Stomach (tissue), 8 donors: ENCODE measurements at regions not wholly inside any gene's neighbourhood (a gene's known extent, or its start where the extent isn't known, plus 50 kb on each side); places are given as distances from the start of the nearest gene placed in this dataset.

Source experiments
- DNase-seq, 2 donors: peaks; one replicate each; pipeline versions ENCODE4 v3.0.0 to v3.0.0-alpha.2; 2013 to 2019
- H3K27ac ChIP-seq, 5 donors: fragments of 200-600 bp in 4 of 5; sonication (generic) in 4 of 5; one replicate each; pipeline ENCODE4 v1.5.1; 2013 to 2019; ENCODE audit warnings: mild to moderate bottlenecking in 1 of 5, moderate library complexity in 1 of 5
- H3K27me3 ChIP-seq, 3 donors: fragments of 200-600 bp; sonication (generic); one replicate each; pipeline ENCODE4 v1.5.1; 2017 to 2019; ENCODE audit warnings: mixed run types in 1 of 3
- H3K36me3 ChIP-seq, 4 donors: fragments of 200-600 bp; sonication (generic); 1 replicate in 3 of 4; 2 replicates in 1 of 4; pipeline ENCODE4 v1.5.1; 2016 to 2019
- H3K4me1 ChIP-seq, 4 donors: fragments of 200-600 bp; sonication (generic); one replicate each; pipeline ENCODE4 v1.5.1; 2016 to 2019
- H3K4me3 ChIP-seq, 4 donors: fragments of 200-600 bp; sonication (generic) in 3 of 4; one replicate each; pipeline ENCODE4 v1.5.1; 2016 to 2019; ENCODE audit warnings: mild to moderate bottlenecking in 1 of 4
- H3K9me3 ChIP-seq, 4 donors: fragments of 200-600 bp; sonication (generic); one replicate each; pipeline ENCODE4 v1.5.1; 2016 to 2019
- CTCF ChIP-seq, 7 experiments: fragments of 450-650 bp in 4 of 7; fragments of 200-600 bp in 3 of 7; sonication (generic) in 3 of 7; IDR thresholded peaks; one replicate each; pipeline ENCODE4 v1.5.1; 2016 to 2019; ENCODE audit warnings: antibody characterized with exemption in 7 of 7, control low read depth in 2 of 7, mild to moderate bottlenecking in 1 of 7
- EP300 ChIP-seq: sonication (generic); formaldehyde crosslinking; IDR thresholded peaks from one replicate; pipeline ENCODE4 v1.6.1; 2017; ENCODE audit warnings: antibody characterized with exemption
- POLR2A ChIP-seq, 4 donors: fragments of 450-650 bp; IDR thresholded peaks; one replicate each; pipeline ENCODE4 v1.6.1; 2016; ENCODE audit warnings: antibody characterized with exemption in 4 of 4, control low read depth in 2 of 4, mild to moderate bottlenecking in 1 of 4, moderate library complexity in 1 of 4
- POLR2AphosphoS5 ChIP-seq, 3 donors: sonication (generic); formaldehyde crosslinking; IDR thresholded peaks; one replicate each; pipeline ENCODE4 v1.6.1; 2016; ENCODE audit warnings: antibody characterized with exemption in 3 of 3
- WGBS, 5 donors: extraction: QIAGEN DNeasy Blood & Tissue Kit in 3 of 5; methylation state at CpG; one replicate each; pipeline versions ENCODE4 v1.1.5 to v1.1.7; 2013 to 2018; 5-methylcytosine and 5-hydroxymethylcytosine counted together
- intact Hi-C: fragments of 100-400 bp; cut with DNase I; formaldehyde crosslinking; loops from one replicate; pipeline ENCODE4 v1.15.1; 2023; ENCODE audit warnings: low total_unique reads
- donor health status: healthy with polysubstance abuse.
- donor health status: Bipolar disorder and iron deficiency.
- donor health status: healthy.

DNA sequence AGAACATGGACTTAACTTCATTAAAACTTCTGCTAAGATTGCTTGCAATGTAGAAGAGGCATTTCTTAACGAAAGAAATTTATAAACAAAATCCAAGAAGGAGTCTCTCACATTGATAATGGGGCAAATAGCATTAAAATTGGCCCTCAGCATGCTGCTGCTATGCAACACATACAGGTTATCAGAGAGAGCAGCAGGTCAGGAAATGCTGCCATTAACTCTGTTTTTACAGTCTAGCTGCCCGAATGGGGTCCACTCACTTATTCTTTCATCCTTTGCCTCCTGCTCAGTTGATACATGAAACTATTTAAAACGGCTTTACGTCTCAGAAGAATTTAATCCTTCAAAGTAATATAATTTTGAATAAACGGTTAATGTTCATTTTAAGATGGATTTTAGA, 620.4 kb downstream of the SLC16A7 start:
- Histone ChIP-seq H3K27me3 (no peaks in the 10 kb centered on the region), H3K4me3 (no peak overlapping the region), H3K4me1 (no peaks in the 10 kb centered on the region), H3K36me3 (no peaks in the 10 kb centered on the region), H3K27ac (no peak overlapping the region), H3K9me3 (peaks cover 0 to 12% (median 0%) of the 10 kb centered on the region in 4 donors)
- intact Hi-C loops, result no loop called here
- no peak for DNase-seq
- no peak for TF ChIP-seq POLR2AphosphoS5 (IDR thresholded peaks at IDR 0.05)
- TF ChIP-seq EP300, result no peak
- no peak for TF ChIP-seq POLR2A (IDR thresholded peaks at IDR 0.05)
- TF ChIP-seq CTCF (IDR thresholded peaks at IDR 0.05), result no peak
- WGBS, 5 donors, result 38 to 57% (median 43%) methylated on average over 5 of the region's 5 CpGs

- no peaks in the 10 kb centered on the region for H3K36me3 ChIP-seq
- no peak overlapping the region for H3K27ac ChIP-seq
- WGBS, 5 donors, result 58 to 84% (median 70%) methylated on average over 4 of the region's 4 CpGs
- H3K9me3 ChIP-seq, result no peaks in the 10 kb centered on the region
- H3K4me3 ChIP-seq, result no peak overlapping the region
- no peaks in the 10 kb centered on the region for H3K4me1 ChIP-seq
- intact Hi-C loops, result no loop called here
- H3K27me3 ChIP-seq, result no peaks in the 10 kb centered on the region
- no peak for DNase-seq
- TF ChIP-seq POLR2AphosphoS5 (IDR thresholded peaks at IDR 0.05) (no peak), EP300 (no peak)
Observed at GRCh38 chr12:60223242-60223641, 627.4 kb downstream of the SLC16A7 start.

DNA sequence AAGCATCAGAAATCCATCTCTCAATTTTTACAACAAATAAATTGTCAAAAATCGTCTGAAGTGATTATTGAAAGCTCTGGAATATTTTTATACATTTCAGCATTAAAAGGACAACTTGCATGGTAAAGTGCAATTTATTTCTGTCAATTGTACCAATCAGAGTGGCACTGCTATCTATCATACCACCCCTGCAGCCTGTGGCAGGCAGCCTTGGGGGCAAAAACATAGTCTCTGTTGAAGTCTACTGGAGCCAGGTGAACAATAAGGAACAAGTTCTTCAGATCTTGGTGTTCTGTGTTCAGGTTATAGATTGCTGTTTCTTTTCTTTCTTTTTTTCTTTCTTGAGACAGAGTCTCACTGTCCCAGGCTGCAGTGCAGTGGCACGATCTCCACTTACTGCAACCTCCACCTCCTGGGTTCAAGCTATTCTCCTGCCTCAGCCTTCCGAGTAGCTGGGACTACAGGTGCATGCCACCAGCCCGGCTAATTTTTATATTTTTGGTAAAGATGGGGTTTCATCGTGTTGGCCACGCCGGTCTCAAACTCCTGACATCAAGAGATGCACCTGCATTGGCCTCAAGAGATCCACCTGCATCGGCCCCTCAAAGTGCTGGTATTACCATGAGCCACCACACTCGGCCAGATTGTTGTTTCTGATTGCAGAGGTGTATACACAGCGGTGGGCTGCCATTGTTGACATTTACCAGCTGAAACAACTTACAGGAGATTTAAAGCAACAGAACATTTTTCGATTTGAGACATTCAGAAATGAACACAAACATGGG, 629.6 kb downstream of the SLC16A7 start:
- no peak for TF ChIP-seq CTCF (IDR thresholded peaks at IDR 0.05)
- TF ChIP-seq POLR2AphosphoS5 (IDR thresholded peaks at IDR 0.05), result no peak
- no peak for TF ChIP-seq EP300
- TF ChIP-seq POLR2A (IDR thresholded peaks at IDR 0.05), result no peak
- DNase-seq, result no peak
- H3K9me3 ChIP-seq, result no peaks in the 10 kb centered on the region
- no peaks in the 10 kb centered on the region for H3K27me3 ChIP-seq
- 71 to 81% (median 80%) methylated on average over 11 of the region's 11 CpGs for WGBS, 5 donors
- intact Hi-C loops, result no loop called here
- H3K27ac ChIP-seq, result no peak overlapping the region
- H3K4me1 ChIP-seq, result no peaks in the 10 kb centered on the region
- H3K36me3 ChIP-seq, result no peaks in the 10 kb centered on the region
- no peak overlapping the region for H3K4me3 ChIP-seq

- Histone ChIP-seq H3K9me3 (no peaks in the 10 kb centered on the region), H3K4me3 (no peak overlapping the region), H3K27ac (no peak overlapping the region), H3K27me3 (no peaks in the 10 kb centered on the region), H3K4me1 (no peaks in the 10 kb centered on the region), H3K36me3 (no peaks in the 10 kb centered on the region)
- no peak for DNase-seq
- intact Hi-C loops, result no loop called here
- WGBS, 5 donors, result 83 to 90% (median 88%) methylated on average over 2 of the region's 2 CpGs
- no peak for TF ChIP-seq EP300
- TF ChIP-seq CTCF (IDR thresholded peaks at IDR 0.05), result no peak
- TF ChIP-seq POLR2A (IDR thresholded peaks at IDR 0.05), result no peak
- TF ChIP-seq POLR2AphosphoS5 (IDR thresholded peaks at IDR 0.05), result no peak
Observed at GRCh38 chr12:60227916-60228315, 632.1 kb downstream of the SLC16A7 start.

DNA sequence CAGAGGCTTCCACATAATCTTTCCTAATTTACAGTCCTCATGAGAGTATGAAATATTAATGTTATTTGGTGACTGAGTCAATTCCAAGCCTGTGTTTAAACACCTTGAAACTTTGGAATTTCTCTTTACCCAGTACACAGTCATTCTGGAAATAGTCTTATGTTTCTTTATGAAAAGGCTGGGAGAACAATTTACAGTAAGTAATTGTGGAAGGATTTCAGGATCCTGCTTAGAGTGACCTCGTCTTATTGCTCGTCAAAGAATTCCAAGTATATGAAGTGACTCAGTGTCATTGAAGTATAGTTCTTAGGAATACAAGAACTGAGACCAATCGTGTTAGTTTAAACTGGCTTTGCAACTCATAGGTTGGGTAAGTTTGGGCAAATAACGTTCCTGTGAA, 634.2 kb downstream of the SLC16A7 start:
- Histone ChIP-seq H3K27ac (no peak overlapping the region), H3K4me1 (no peaks in the 10 kb centered on the region), H3K27me3 (no peaks in the 10 kb centered on the region), H3K4me3 (no peak overlapping the region), H3K36me3 (no peaks in the 10 kb centered on the region), H3K9me3 (no peaks in the 10 kb centered on the region)
- DNase-seq, result no peak
- 81 to 89% (median 85%) methylated on average over 4 of the region's 4 CpGs for WGBS, 5 donors
- no peak for TF ChIP-seq POLR2AphosphoS5 (IDR thresholded peaks at IDR 0.05)
- TF ChIP-seq EP300, result no peak
- TF ChIP-seq POLR2A (IDR thresholded peaks at IDR 0.05), result no peak
- intact Hi-C loops, result no loop called here
